GM12801 (cell line): ENCODE measurements at regions not wholly inside any gene's neighbourhood (a gene's known extent, or its start where the extent isn't known, plus 50 kb on each side); places are given as distances from the start of the nearest gene placed in this dataset.

Source experiments
- TF ChIP-seq, protein P1 (sequence below): IDR thresholded peaks from one replicate; pipeline ENCODE4 v1.5.1; 2011; ENCODE audit warnings: control low read depth; ENCODE audit not compliant: insufficient read length; ENCODE audit errors: extremely low read depth

- TF ChIP-seq, protein P1, sequence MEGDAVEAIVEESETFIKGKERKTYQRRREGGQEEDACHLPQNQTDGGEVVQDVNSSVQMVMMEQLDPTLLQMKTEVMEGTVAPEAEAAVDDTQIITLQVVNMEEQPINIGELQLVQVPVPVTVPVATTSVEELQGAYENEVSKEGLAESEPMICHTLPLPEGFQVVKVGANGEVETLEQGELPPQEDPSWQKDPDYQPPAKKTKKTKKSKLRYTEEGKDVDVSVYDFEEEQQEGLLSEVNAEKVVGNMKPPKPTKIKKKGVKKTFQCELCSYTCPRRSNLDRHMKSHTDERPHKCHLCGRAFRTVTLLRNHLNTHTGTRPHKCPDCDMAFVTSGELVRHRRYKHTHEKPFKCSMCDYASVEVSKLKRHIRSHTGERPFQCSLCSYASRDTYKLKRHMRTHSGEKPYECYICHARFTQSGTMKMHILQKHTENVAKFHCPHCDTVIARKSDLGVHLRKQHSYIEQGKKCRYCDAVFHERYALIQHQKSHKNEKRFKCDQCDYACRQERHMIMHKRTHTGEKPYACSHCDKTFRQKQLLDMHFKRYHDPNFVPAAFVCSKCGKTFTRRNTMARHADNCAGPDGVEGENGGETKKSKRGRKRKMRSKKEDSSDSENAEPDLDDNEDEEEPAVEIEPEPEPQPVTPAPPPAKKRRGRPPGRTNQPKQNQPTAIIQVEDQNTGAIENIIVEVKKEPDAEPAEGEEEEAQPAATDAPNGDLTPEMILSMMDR = no peak
Measured at GRCh38 chr20:57891014-57891413, 181.2 kb upstream of the PMEPA1 start.

DNA sequence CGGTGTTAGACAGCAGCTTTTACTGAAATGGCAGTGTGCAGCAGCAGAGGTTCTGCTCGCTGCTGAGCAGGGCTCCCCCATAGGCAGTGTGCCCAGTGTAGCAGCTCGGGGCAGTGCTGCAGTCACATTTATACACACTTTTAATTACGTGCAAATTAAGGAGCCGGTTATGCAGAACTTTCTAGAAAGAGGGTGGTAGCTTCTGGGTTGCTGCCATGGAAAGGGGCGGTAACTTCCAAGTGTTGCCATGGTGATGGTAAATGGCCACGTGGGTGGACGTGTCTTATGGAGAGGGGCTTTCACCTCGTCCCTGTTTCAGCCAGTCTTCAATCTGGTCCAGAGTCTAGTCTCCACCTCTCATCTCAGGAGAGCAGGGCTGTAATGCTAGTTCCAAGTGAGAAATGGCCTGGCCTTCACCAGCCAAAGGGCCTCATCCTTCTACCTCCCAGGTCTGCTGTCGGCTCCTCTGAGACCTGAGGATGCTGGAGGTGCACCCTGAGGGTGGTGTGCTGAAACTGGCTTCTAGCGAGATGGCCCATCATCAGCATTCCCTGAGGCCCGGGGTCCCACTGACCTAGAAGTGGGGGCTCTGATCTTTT lies 180.5 kb upstream of the PMEPA1 start:
- TF ChIP-seq, protein P1 = no peak

GRCh38 chr20:57888591-57888990 lies 178.8 kb upstream of the PMEPA1 start:
- TF ChIP-seq, protein P1 = no peak

GRCh38 chr20:57884956-57885355 lies 175.1 kb upstream of the PMEPA1 start:
- TF ChIP-seq, protein P1 = no peak

DNA sequence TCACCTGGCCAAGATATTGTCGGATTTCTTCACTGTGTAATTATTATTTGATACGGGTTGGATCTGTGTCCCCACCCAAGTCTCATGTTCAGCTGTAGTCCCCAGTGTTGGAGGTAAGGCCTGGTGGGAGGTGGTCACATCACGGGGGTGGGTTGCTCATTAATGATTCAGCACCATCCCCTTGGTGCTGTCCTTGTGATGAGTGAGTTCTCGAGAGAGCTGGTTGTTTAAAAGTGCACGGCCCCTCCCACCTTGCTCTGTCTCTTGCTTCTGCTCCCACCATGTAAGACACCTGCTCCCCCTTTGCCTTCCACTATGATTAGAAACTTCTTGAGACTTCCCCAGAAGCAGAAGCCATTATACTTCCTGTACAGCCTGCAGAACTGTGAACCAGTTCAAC lies 173.9 kb upstream of the PMEPA1 start:
- TF ChIP-seq, protein P1 = no peak

- TF ChIP-seq, protein P1 = no peak
Measured at GRCh38 chr20:57883224-57883623, 173.4 kb upstream of the PMEPA1 start.

DNA sequence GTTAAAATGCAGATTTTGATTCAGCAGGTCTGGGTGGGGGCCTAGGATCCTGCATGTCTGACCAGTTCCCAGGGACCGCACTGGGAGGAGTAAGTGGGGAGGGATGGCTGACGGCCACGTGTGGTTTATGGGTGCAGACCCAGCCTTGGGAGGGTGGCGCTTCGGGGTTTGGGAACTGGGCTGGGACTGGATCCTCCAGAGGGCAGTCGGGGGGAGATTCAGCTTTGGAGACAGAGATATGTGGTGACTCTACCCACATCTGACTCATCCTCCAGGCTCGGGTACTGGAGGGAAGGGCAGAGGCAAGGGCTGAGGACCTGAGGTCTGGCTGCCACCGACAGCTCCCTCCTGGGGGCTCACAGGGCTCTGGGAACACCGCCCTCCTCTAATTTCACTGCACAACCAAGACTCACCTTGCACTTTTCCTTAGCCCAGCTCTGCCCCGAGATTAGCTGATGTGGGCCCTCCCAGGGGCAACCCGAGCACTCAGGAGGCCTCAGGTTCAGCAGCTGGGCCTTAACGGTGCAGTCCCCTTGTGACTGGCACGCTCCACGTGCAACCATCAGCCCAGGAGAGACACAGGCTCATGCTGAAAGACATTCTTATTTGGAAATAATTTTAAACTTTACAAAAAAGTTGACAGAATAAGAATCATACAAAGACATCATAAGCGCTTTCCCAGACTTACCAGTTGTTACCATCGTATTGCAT lies 172.8 kb upstream of the PMEPA1 start:
- TF ChIP-seq, protein P1 = no peak
